Loucy (cell line): ENCODE measurements at regions not wholly inside any gene's neighbourhood (a gene's known extent, or its start where the extent isn't known, plus 50 kb on each side); places are given as distances from the start of the nearest gene placed in this dataset.

ENCODE experiments used
- EZH2phosphoT487 ChIP-seq: fragments of 200-600 bp; IDR thresholded peaks from 2 replicates; pipeline ENCODE4 v1.6.1; 2018; ENCODE audit warnings: antibody characterized with exemption, mild to moderate bottlenecking, moderate library complexity, borderline replicate concordance
- TF ChIP-seq, protein P1 (sequence below): fragments of 200-600 bp; sonication (generic); conservative IDR thresholded peaks from 2 replicates; pipeline ENCODE4 v1.5.1; 2014; ENCODE audit warnings: mild to moderate bottlenecking, antibody characterized with exemption, low read length

DNA sequence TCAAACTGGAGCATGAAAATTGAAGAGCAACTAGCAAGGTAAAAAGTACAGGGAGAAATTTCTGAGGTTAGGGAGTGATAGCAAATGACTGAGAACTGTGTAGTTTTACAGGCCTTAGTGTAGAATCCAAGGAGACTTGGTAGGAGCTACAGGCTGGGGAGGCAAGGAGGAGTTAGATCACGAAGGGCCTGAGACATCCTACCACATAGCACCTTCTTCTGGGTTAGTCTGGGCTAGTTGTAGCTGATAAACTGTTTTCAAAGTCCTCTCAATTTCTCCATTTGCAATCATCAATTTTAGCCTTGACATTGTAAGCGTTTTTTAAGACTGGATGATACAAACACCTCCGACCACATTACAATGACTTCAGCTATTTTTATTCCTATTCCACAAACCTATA, 209.7 kb downstream of the TMEM200A start:
- TF ChIP-seq, protein P1, sequence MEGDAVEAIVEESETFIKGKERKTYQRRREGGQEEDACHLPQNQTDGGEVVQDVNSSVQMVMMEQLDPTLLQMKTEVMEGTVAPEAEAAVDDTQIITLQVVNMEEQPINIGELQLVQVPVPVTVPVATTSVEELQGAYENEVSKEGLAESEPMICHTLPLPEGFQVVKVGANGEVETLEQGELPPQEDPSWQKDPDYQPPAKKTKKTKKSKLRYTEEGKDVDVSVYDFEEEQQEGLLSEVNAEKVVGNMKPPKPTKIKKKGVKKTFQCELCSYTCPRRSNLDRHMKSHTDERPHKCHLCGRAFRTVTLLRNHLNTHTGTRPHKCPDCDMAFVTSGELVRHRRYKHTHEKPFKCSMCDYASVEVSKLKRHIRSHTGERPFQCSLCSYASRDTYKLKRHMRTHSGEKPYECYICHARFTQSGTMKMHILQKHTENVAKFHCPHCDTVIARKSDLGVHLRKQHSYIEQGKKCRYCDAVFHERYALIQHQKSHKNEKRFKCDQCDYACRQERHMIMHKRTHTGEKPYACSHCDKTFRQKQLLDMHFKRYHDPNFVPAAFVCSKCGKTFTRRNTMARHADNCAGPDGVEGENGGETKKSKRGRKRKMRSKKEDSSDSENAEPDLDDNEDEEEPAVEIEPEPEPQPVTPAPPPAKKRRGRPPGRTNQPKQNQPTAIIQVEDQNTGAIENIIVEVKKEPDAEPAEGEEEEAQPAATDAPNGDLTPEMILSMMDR = no peak
- no peak for TF ChIP-seq EZH2phosphoT487
